GM18867 (cell line): ENCODE measurements at regions not wholly inside any gene's neighbourhood (a gene's known extent, or its start where the extent isn't known, plus 50 kb on each side); places are given as distances from the start of the nearest gene placed in this dataset.

ENCODE experiments used
- ATAC-seq: cut with Tn5 transposase; IDR thresholded peaks from one replicate; pipeline ENCODE4 v1.9.1; 2021; ENCODE audit warnings: mild to moderate bottlenecking, moderate library complexity; ENCODE audit not compliant: unreplicated experiment

- no peak for ATAC-seq
These were observed 239.9 kb downstream of the ZNF516 start for GRCh38 chr18:76255070-76255683.

GRCh38 chr18:76252880-76253279 lies 242.2 kb downstream of the ZNF516 start:
- ATAC-seq = no peak

GRCh38 chr18:76252139-76252538 lies 242.9 kb downstream of the ZNF516 start:
- ATAC-seq = no peak

- ATAC-seq = no peak
These were observed 243.4 kb downstream of the ZNF516 start for GRCh38 chr18:76251691-76252090.

GRCh38 chr18:76246590-76246989 lies 248.5 kb downstream of the ZNF516 start:
- no peak for ATAC-seq

GRCh38 chr18:76234676-76235060 lies 260.4 kb downstream of the ZNF516 start:
- no peak for ATAC-seq

- no peak for ATAC-seq
These were observed 261.0 kb downstream of the ZNF516 start for GRCh38 chr18:76233876-76234675.

GRCh38 chr18:76233406-76233805 lies 261.6 kb downstream of the ZNF516 start:
- no peak for ATAC-seq

GRCh38 chr18:76232779-76233178 lies 262.3 kb downstream of the ZNF516 start:
- no peak for ATAC-seq

- no peak for ATAC-seq
These were observed 263.0 kb downstream of the ZNF516 start for GRCh38 chr18:76232010-76232409.

GRCh38 chr18:76231402-76231801 lies 263.6 kb downstream of the ZNF516 start:
- ATAC-seq = no peak

- no peak for ATAC-seq
These were observed 264.3 kb downstream of the ZNF516 start for GRCh38 chr18:76230791-76231190.

GRCh38 chr18:76228716-76229115 lies 266.3 kb downstream of the ZNF516 start:
- no peak for ATAC-seq

GRCh38 chr18:76227759-76228158 lies 267.3 kb downstream of the ZNF516 start:
- no peak for ATAC-seq

- ATAC-seq = no peak
These were observed 271.6 kb downstream of the ZNF516 start for GRCh38 chr18:76223403-76223802.

GRCh38 chr18:76219023-76219422 lies 276.0 kb downstream of the ZNF516 start:
- no peak for ATAC-seq

GRCh38 chr18:76216096-76216495 lies 278.9 kb downstream of the ZNF516 start:
- ATAC-seq = no peak

GRCh38 chr18:76213991-76214390 lies 281.1 kb downstream of the ZNF516 start:
- ATAC-seq = no peak

- ATAC-seq = no peak
These were observed 282.1 kb downstream of the ZNF516 start for GRCh38 chr18:76212960-76213359.

GRCh38 chr18:76209597-76209996 lies 285.4 kb downstream of the ZNF516 start:
- ATAC-seq = no peak

- peak; percentile 72 for ATAC-seq
These were observed 286.2 kb downstream of the ZNF516 start for GRCh38 chr18:76208678-76209306.

GRCh38 chr18:76205906-76206305 lies 289.1 kb downstream of the ZNF516 start:
- ATAC-seq = no peak
